NCI-H1105 (cell line): ENCODE measurements at regions not wholly inside any gene's neighbourhood (a gene's known extent, or its start where the extent isn't known, plus 50 kb on each side); places are given as distances from the start of the nearest gene placed in this dataset.
A peak's percentile ranks its signal among the peaks of the same experiment; 100 is the strongest.

Experiments used
- DNase-seq: peaks from one replicate; lab custom pipeline; 2025; lab: John Stamatoyannopoulos, UW

- no peak for DNase-seq
These were observed 168.0 kb upstream of the AHR start for GRCh38 chr7:17130281-17131059.

GRCh38 chr7:17131060-17131345 lies 167.4 kb upstream of the AHR start:
- no peak for DNase-seq

- no peak for DNase-seq
These were observed 166.3 kb upstream of the AHR start for GRCh38 chr7:17131983-17132655.

GRCh38 chr7:17132726-17133125 lies 165.7 kb upstream of the AHR start:
- DNase-seq, result no peak

GRCh38 chr7:17133977-17134376 lies 164.5 kb upstream of the AHR start:
- no peak for DNase-seq

GRCh38 chr7:17134786-17135185 lies 163.7 kb upstream of the AHR start:
- no peak for DNase-seq

- DNase-seq, result no peak
These were observed 162.3 kb upstream of the AHR start for GRCh38 chr7:17136126-17136525.

GRCh38 chr7:17139081-17139480 lies 159.4 kb upstream of the AHR start:
- DNase-seq, result no peak

GRCh38 chr7:17140406-17140805 lies 158.0 kb upstream of the AHR start:
- no peak for DNase-seq

- no peak for DNase-seq
These were observed 155.5 kb upstream of the AHR start for GRCh38 chr7:17142831-17143541.

GRCh38 chr7:17144322-17144721 lies 154.1 kb upstream of the AHR start:
- DNase-seq, result no peak

GRCh38 chr7:17146621-17147020 lies 151.8 kb upstream of the AHR start:
- DNase-seq, result no peak

GRCh38 chr7:17147409-17147808 lies 151.0 kb upstream of the AHR start:
- no peak for DNase-seq

GRCh38 chr7:17150018-17150417 lies 148.4 kb upstream of the AHR start:
- DNase-seq, result no peak

- no peak for DNase-seq
These were observed 145.7 kb upstream of the AHR start for GRCh38 chr7:17152721-17153120.

- no peak for DNase-seq
These were observed 144.9 kb upstream of the AHR start for GRCh38 chr7:17153536-17153935.

- DNase-seq, result peak; percentile 86
These were observed 142.9 kb upstream of the AHR start for GRCh38 chr7:17155529-17155928.

GRCh38 chr7:17158261-17158660 lies 140.2 kb upstream of the AHR start:
- DNase-seq, result no peak

GRCh38 chr7:17159500-17160037 lies 138.9 kb upstream of the AHR start:
- DNase-seq, result no peak

- no peak for DNase-seq
These were observed 131.6 kb upstream of the AHR start for GRCh38 chr7:17166824-17167379.

GRCh38 chr7:17168416-17168815 lies 130.0 kb upstream of the AHR start:
- DNase-seq, result no peak

- no peak for DNase-seq
These were observed 127.0 kb upstream of the AHR start for GRCh38 chr7:17171427-17171826.
